WI38 (cell line): ENCODE measurements at regions not wholly inside any gene's neighbourhood (a gene's known extent, or its start where the extent isn't known, plus 50 kb on each side); places are given as distances from the start of the nearest gene placed in this dataset.

ENCODE experiments used
- H3K4me3 ChIP-seq: 2 replicates; pipeline ENCODE4 v1.5.1; 2011; ENCODE audit warnings: low read depth, mild to moderate bottlenecking, control low read depth, low read length
- TF ChIP-seq, protein P1 (sequence below): IDR thresholded peaks from 2 replicates; pipeline ENCODE4 v1.5.1; 2012; ENCODE audit warnings: low read depth, mild to moderate bottlenecking, control low read depth, low read length

DNA sequence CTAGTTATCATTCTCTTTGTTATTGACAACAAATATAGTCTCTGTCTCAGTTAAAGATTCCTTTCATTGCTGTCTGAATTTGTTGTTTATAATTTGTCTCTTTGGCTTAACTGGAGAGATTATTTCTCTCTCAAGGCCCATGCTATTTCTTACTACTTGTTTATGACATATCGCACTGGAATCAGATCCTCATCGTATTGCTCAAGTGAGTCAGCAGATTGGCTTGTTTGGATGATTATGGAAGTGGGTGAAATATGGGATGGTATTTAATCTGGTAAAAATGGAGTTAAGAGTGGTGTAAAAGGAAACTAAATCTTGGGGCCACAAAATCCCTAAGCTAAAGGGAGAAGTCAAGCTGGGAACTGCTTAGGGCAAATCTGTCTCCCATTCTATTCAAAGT lies 613.1 kb downstream of the SI start:
- TF ChIP-seq, protein P1, sequence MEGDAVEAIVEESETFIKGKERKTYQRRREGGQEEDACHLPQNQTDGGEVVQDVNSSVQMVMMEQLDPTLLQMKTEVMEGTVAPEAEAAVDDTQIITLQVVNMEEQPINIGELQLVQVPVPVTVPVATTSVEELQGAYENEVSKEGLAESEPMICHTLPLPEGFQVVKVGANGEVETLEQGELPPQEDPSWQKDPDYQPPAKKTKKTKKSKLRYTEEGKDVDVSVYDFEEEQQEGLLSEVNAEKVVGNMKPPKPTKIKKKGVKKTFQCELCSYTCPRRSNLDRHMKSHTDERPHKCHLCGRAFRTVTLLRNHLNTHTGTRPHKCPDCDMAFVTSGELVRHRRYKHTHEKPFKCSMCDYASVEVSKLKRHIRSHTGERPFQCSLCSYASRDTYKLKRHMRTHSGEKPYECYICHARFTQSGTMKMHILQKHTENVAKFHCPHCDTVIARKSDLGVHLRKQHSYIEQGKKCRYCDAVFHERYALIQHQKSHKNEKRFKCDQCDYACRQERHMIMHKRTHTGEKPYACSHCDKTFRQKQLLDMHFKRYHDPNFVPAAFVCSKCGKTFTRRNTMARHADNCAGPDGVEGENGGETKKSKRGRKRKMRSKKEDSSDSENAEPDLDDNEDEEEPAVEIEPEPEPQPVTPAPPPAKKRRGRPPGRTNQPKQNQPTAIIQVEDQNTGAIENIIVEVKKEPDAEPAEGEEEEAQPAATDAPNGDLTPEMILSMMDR: no peak
- H3K4me3 ChIP-seq: no peak overlapping the region

- H3K4me3 ChIP-seq: no peak overlapping the region
- TF ChIP-seq, protein P1: no peak
Observed at GRCh38 chr3:164460851-164461250, 617.4 kb downstream of the SI start.

- TF ChIP-seq, protein P1: no peak
- H3K4me3 ChIP-seq: no peak overlapping the region
Observed at GRCh38 chr3:164459521-164460151, 618.7 kb downstream of the SI start.

DNA sequence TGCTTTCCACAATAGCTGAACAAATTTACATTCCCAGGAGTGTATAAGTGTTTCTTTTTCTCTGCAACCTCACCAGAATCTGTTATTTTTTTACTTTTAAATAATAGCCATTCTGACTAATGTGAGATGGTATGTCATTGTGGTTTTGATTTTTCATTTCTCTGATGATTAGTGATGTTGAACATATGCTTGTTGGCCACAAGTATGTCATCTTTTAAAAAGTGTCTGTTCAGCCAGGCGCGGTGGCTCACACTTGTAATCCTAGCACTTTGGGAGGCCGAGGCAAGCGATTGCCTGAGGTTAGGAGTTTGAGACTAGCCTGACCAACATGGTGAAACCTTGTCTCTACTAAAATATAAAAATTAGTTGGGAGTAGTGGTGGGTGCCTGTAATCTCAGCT lies 619.3 kb downstream of the SI start:
- TF ChIP-seq, protein P1: no peak
- no peak overlapping the region for H3K4me3 ChIP-seq

DNA sequence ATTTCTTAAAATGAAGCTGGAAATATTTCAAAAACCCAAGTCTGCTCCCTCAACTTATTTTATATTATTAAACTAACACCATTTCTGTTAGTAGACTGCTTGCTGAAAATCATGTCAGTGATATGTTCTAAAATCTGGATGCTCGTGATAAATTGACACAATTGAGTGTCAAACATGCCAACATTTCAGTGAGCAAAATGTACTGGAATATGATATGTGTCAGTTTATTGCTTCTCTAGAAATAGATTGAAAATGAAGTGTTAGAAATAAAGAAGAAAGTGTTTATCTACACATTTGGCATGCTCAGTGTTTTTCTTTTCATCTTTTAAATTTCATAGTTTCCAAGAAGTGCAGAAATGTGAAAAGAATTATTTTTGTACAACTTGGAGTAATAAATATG lies 624.6 kb downstream of the SI start:
- TF ChIP-seq, protein P1: no peak
- H3K4me3 ChIP-seq: no peak overlapping the region

DNA sequence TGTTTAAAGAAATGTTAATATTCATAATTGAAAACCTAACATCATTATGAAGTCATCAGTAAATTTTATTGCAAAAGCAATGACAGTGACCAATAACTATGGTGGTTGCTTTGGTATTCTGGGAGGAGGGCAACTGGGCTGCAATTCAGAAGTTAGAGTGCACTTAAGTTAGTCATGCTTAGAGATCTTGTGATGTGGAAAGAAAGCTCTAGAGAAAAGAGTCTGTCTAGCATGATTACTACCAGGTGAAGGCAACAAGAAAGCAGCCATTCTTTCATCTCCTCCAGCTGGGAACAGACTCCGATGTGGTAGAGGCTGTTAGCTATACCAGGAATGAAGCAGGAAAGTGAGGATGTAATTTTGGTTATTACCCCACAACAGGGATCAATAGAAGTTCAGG lies 625.6 kb downstream of the SI start:
- TF ChIP-seq, protein P1: no peak
- no peak overlapping the region for H3K4me3 ChIP-seq

GRCh38 chr3:164451072-164451910 lies 627.0 kb downstream of the SI start:
- H3K4me3 ChIP-seq: no peak overlapping the region
- TF ChIP-seq, protein P1: no peak
